GM12892 (cell line): ENCODE measurements at regions not wholly inside any gene's neighbourhood (a gene's known extent, or its start where the extent isn't known, plus 50 kb on each side); places are given as distances from the start of the nearest gene placed in this dataset.

Experiments
- POLR2A ChIP-seq: IDR thresholded peaks from 2 replicates; pipeline ENCODE4 v1.6.1; 2011; ENCODE audit warnings: low read depth, low read length, control low read depth
- POLR2AphosphoS5 ChIP-seq: IDR thresholded peaks from 2 replicates; pipeline ENCODE4 v1.6.1; 2011; ENCODE audit warnings: low read depth, low read length, control low read depth

GRCh38 chr5:12570688-12571087 is 666.4 kb upstream of the CTNND2 start:
- TF ChIP-seq POLR2AphosphoS5 (no peak), POLR2A (no peak)
